ENCODE measurements at regions not wholly inside any gene's neighbourhood (a gene's known extent, or its start where the extent isn't known, plus 50 kb on each side); places are given as distances from the start of the nearest gene placed in this dataset.
"Not testable (repeated sequence)": the region's sequence is repeated elsewhere in the genome, so short reads cannot be mapped to it uniquely, and the experiment has no call there.

DNA sequence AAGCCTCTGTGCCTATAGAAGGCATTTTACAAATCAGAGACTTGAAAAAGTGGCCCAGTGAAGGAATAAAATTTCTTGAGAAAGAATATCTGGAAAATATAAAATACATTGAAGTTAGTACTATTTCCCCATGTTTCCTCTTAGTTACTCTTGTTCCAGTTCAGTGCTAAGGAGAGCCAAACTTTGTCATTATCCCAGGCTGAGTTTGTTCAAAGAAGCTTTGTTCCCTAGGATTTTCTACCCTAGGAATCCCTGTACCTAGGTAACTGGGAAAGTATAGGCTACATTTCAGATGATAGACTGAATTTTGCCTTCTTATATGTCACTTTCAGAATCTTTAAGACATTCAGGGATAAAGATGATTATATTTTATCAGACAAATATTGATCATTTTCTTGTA lies 1395.7 kb upstream of the MAP3K7 start:
- H3K4me1 Mint-ChIP-seq: no peaks in the 10 kb centered on the region
- no peaks in the 10 kb centered on the region for H3K27me3 Mint-ChIP-seq
- ATAC-seq: no peak
- DNase-seq: no peak
- H3K9me3 Mint-ChIP-seq: peaks cover 1 to 4% of the 10 kb centered on the region in 2 donors
- H3K27ac Mint-ChIP-seq: no peak overlapping the region
- no peak overlapping the region for H3K4me3 Mint-ChIP-seq

DNA sequence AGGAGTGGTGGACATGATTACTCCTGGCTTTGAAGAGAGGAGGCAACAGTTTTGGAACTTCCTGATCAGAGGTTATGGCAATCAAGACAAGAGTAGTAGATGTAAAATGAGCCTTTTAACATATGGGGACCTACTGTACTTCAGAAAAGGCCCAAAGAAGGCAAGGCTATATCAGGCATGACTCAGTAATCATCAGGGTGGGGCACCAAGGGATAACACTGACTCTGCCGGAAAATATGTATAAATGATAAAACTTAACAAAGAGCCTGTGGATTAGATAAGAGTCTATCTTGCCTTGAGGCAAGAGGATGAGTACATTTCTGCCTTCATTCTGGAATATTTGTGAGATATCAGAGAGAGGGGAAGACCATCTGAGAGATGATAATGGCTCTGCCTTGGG lies 1389.9 kb upstream of the MAP3K7 start:
- no peak overlapping the region for H3K4me3 Mint-ChIP-seq
- ATAC-seq: no peak
- no peaks in the 10 kb centered on the region for H3K27me3 Mint-ChIP-seq
- no peak for DNase-seq
- no peak overlapping the region for H3K27ac Mint-ChIP-seq
- no peaks in the 10 kb centered on the region for H3K4me1 Mint-ChIP-seq
- H3K9me3 Mint-ChIP-seq: peaks cover 9 to 30% of the 10 kb centered on the region in 2 donors

DNA sequence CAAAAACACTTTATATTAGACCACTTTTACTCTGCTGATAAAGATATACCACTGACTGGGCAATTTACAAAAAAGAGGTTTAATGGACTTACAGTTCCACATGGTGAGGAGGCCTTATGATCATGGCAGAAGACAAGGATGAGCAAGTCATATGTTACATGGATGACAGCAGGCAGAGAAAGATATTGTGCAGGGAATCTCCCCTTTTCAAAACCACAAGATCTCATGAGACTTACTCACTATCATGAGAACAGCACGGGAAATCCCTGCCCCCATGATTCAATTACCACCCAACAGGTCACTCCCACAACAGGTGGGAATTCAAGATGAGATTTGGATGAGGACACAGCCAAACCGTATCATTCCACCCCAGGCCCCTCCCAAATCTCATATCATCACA lies 1383.8 kb upstream of the MAP3K7 start:
- H3K4me1 Mint-ChIP-seq: no peaks in the 10 kb centered on the region
- no peaks in the 10 kb centered on the region for H3K27me3 Mint-ChIP-seq
- no peak overlapping the region for H3K4me3 Mint-ChIP-seq
- peaks cover 13 to 38% of the 10 kb centered on the region in 2 donors for H3K9me3 Mint-ChIP-seq
- ATAC-seq: no peak
- DNase-seq: no peak
- no peak overlapping the region for H3K27ac Mint-ChIP-seq

DNA sequence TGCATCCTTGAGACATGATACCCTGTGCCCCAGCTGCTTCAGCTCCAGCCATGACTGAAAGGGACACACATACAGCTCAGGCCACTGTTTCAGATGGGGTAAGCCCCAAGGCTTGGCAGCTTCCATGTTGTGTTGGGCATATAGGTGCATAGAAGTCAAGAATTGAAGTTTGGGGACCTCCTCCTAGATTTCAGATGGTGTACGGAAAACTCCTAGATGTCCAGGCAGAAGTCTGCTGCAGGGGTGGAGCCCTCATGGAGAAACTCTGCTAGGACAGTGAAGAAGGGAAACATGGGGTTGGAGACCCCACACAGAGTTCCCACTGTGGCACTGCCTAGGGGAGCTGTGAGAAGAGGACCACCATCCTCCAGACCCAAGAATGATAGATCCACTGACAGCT lies 1379.0 kb upstream of the MAP3K7 start:
- no peaks in the 10 kb centered on the region for H3K27me3 Mint-ChIP-seq
- no peaks in the 10 kb centered on the region for H3K4me1 Mint-ChIP-seq
- no peak overlapping the region for H3K27ac Mint-ChIP-seq
- DNase-seq: no peak
- no peak overlapping the region for H3K4me3 Mint-ChIP-seq
- ATAC-seq: no peak
- H3K9me3 Mint-ChIP-seq: peaks cover 14 to 28% of the 10 kb centered on the region in 2 donors

DNA sequence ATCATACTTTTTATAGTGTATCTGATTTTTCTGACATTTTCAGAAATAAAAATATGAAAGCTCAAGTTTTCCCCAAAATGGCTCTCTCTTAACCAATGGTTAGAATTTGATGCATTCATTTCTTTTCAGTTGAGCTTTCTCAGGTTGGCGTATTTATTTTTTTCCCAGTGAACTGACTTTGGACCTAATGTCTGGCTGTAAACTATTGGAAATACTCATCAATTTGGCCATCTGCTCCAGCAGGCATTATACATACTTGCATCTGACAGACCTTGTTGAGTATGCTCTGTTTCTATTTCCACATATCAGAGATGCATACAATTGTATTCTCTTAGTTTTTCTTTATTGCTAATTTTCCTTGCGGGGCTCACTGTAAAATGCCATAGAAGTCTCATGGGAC lies 1374.8 kb upstream of the MAP3K7 start:
- Mint-ChIP-seq H3K9me3 (peaks cover 10 to 17% of the 10 kb centered on the region in 2 donors), H3K4me1 (no peaks in the 10 kb centered on the region), H3K27me3 (no peaks in the 10 kb centered on the region), H3K4me3 (no peak overlapping the region), H3K27ac (no peak overlapping the region)
- no peak for ATAC-seq
- DNase-seq: no peak

DNA sequence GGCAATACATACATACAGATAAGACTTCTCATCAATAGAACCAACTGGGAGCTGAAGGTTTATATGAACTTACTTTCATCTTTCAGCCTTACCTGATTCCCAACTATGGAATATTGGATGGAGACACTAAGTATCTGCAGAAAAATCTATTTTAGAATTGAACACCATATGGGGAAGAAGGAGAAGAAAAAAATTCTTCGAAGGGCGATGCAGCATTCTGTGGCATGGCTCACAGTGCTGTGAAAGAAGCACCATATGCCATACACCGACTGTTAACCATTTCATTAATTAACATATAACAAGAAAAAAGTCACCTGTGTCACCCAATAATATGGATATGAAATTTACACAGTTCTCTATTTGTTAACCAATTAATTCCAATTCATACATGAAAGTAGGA lies 1374.4 kb upstream of the MAP3K7 start:
- no peaks in the 10 kb centered on the region for H3K4me1 Mint-ChIP-seq
- no peak for ATAC-seq
- H3K4me3 Mint-ChIP-seq: no peak overlapping the region
- H3K27me3 Mint-ChIP-seq: no peaks in the 10 kb centered on the region
- no peak overlapping the region for H3K27ac Mint-ChIP-seq
- peaks cover 6 to 13% of the 10 kb centered on the region in 2 donors for H3K9me3 Mint-ChIP-seq
- no peak for DNase-seq

DNA sequence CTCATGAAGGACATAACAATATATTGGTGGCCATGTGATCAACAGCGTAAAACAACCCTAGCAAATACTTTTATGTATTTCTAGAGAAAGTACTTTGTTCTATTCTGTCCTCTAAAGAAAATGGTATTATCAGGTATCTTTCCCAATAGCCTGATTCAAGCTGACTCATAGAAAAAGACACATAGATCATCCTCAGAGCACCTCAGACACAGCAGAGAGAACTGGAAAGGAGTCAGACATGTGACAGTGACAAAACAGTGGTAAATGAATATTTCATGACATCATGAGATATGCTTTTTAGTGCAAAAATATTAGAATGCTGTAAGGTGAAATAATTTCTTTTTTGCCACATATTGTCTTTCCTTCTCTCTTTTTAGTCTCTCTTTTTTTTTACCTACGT lies 1355.0 kb upstream of the MAP3K7 start:
- no peak for DNase-seq
- H3K4me1 Mint-ChIP-seq: no peaks in the 10 kb centered on the region
- no peak for ATAC-seq
- H3K9me3 Mint-ChIP-seq: peaks cover 6 to 29% of the 10 kb centered on the region in 2 donors
- H3K4me3 Mint-ChIP-seq: no peak overlapping the region
- H3K27me3 Mint-ChIP-seq: no peaks in the 10 kb centered on the region
- no peak overlapping the region for H3K27ac Mint-ChIP-seq

DNA sequence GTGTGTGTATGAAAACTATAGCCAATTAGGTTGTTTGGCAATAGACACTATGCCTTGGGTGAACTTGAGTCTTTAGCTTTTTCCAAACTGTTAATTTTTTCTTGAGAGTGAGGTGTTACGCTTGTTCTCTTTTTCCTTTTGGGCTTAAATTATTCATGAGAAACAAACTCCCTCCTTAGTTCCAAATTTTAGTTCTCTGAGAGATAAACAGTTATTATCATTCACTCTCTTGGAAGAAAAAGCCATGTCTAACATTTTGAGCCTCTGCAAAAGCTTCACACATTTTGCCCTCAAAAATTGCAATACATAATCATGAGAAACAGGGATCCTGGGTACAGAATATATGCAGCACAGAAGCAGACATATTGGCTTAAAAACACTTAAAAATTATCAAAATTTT lies 1353.9 kb upstream of the MAP3K7 start:
- ATAC-seq: no peak
- H3K4me1 Mint-ChIP-seq: no peaks in the 10 kb centered on the region
- peaks cover 4 to 29% of the 10 kb centered on the region in 2 donors for H3K9me3 Mint-ChIP-seq
- no peak overlapping the region for H3K27ac Mint-ChIP-seq
- H3K27me3 Mint-ChIP-seq: no peaks in the 10 kb centered on the region
- no peak for DNase-seq
- no peak overlapping the region for H3K4me3 Mint-ChIP-seq

DNA sequence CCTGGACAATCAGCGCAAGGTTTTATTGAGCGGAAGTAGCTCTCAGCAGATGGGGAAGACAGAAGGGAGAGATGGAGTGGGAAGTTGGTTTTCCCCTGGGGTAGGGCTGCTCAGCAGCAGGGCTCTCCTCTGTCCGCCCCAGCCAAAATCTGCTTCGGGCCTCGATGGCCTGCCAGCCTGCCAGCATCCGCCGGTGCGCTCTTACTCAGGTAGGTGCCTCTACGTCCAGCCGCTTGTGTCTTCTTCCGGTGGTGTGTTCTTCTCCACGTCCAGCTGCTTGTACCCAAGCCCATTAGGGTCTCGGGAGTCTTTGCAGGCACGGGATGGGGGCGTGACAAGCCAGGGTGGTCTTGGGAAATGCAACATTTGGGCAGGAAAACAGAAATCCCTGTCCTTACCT lies 1340.0 kb upstream of the MAP3K7 start:
- DNase-seq: no peak
- H3K9me3 Mint-ChIP-seq: peaks cover 9 to 14% of the 10 kb centered on the region in 2 donors
- ATAC-seq: no peak
- no peaks in the 10 kb centered on the region for H3K27me3 Mint-ChIP-seq
- no peak overlapping the region for H3K27ac Mint-ChIP-seq
- no peaks in the 10 kb centered on the region for H3K4me1 Mint-ChIP-seq
- no peak overlapping the region for H3K4me3 Mint-ChIP-seq

DNA sequence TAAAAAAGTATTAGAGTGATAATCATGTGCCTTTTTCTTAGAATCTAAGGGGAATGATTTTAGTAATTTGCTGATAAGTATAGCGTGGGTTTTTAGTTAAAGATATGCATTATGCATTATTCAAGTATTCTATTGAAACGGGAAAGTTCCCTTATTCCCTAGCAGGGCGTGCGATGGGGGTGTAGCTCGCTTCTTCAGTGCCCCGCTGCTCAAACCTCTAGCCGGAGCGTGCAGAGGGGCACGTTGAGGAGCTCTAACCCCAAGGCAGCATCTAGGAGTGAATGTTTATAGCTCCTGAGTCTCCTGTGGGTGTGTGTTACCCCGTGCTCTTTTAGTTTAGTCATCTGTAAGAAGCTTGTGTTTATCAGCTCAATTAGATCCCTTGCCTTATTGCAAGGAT lies 1339.5 kb upstream of the MAP3K7 start:
- Mint-ChIP-seq H3K27ac (no peak overlapping the region), H3K4me3 (no peak overlapping the region)
- ATAC-seq: no peak

DNA sequence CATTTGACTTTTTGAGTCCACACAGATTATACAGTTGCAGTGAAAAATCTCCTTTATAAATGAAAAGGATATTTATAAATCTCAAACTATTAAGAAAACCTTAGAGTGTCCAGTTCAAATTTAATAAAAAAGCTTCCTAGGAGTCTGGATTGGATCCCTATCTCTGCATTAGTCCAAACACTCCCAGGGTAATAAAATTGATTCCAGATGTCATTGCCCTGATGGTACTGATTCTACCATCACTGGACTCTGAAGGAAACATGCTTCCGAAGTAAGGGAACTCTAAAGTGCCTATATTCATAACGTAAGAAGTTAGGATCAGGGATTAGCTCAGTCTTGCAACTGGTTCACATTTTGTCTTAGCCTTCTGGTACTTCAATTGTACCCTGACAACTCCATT lies 1325.1 kb upstream of the MAP3K7 start:
- Mint-ChIP-seq H3K4me3 (no peak overlapping the region), H3K27me3 (no peaks in the 10 kb centered on the region), H3K9me3 (peaks cover 4 to 6% of the 10 kb centered on the region in 2 donors), H3K4me1 (no peaks in the 10 kb centered on the region), H3K27ac (no peak overlapping the region)
- ATAC-seq (no peak), DNase-seq (no peak)

More for the DNA sequence above, 1339.5 kb upstream of the MAP3K7 start:
- no peaks in the 10 kb centered on the region for H3K4me1 Mint-ChIP-seq
- H3K9me3 Mint-ChIP-seq: peaks cover 9 to 14% of the 10 kb centered on the region in 2 donors
- no peaks in the 10 kb centered on the region for H3K27me3 Mint-ChIP-seq
- DNase-seq: no peak

DNA sequence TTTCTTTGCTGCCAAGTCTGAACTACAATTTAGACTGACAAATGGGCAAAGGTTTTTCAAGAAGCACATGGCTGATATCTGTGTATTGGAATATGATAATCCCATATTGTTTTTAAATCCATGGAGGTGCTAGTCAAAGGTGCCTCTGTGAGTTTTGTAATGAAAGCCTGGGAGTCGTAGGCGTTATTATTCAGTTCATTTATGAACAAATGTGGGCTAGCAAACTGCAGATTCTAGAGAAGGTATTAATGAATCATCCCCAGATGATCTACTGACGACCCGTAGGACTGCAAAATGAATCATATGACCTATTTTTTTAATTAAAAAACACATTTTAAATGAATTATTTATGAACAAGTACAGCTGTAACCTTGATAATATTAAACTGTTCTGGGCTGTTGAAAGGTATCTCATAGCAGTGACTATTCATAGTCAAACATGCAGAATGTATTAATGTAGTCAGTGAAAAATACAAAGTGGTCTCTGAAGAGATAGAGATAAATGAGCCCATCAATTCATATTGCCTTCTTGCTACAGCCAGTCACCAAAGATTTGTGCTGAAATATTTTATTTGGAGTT lies 1317.8 kb upstream of the MAP3K7 start:
- no peak for DNase-seq
- ATAC-seq: no peak
- Mint-ChIP-seq H3K27me3 (no peaks in the 10 kb centered on the region), H3K4me3 (no peak overlapping the region), H3K4me1 (no peaks in the 10 kb centered on the region), H3K27ac (no peak overlapping the region), H3K9me3 (peaks cover 7 to 22% of the 10 kb centered on the region in 2 donors)

DNA sequence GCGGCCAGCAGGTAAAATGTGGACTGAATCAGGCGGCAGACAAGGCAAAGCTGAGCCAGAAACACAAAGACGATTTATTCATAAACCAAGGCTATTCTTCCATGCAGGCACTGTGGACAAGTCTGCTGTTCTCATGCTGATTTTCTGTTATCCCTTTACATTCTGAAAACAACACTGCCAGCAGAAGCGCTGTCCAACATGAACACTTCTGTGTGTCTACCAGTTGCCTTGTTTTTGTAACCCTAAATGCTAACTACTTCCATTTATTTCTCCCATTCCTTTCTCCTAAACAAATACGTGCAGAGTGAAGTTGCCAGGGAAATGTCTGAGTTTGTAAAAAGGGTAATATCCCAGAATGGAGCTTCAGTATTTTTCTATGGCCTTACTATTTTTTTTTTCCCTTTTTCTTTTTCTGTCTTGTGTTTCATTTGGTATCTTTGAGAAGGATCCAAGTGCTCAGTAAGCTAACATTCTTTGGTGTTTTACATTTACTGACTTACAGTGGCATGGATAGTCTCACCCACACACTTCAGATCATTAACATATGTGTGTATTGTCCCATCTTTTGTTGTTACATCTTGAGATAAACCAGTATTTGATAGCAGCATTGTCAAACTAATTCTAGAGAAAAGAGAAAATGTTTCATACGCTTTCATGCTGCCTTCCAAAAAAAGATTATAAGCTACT lies 1308.9 kb upstream of the MAP3K7 start:
- DNase-seq (no peak), ATAC-seq (no peak)
- H3K4me1 Mint-ChIP-seq: no peaks in the 10 kb centered on the region
- no peak overlapping the region for H3K4me3 Mint-ChIP-seq
- peaks cover 8 to 19% of the 10 kb centered on the region in 2 donors for H3K9me3 Mint-ChIP-seq
- no peaks in the 10 kb centered on the region for H3K27me3 Mint-ChIP-seq
- H3K27ac Mint-ChIP-seq: no peak overlapping the region

DNA sequence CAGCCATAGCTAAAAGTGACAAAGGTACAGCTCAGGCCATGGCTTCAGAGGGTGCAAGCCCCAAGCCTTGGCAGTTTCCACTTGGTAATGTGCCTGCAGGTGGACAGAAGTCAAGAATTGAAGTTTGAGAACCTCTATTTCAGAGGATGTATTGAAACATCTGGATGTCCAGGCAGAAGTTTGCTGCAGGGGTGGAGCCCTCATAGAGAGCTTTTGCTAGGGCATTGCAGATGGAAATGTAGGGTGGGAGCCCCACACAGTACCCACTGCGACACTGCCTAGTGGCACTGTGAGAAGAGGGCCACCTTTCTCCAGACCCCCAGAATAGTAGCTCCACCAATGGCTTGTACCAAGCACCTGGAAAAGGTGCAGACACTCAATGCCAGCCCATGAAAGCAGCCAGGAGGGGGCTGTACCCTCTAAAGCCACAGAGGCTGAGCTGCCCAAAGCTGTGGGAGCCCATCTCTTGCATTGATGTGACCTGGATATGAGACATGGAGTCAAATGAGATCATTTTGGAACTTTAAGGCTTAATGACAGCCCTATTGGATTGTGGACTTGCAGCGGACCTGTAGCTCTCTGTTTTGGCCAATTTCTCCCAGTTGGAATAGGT lies 1299.4 kb upstream of the MAP3K7 start:
- ATAC-seq (no peak), DNase-seq (no peak)
- H3K4me1 Mint-ChIP-seq: no peaks in the 10 kb centered on the region
- H3K9me3 Mint-ChIP-seq: peaks cover 22 to 40% of the 10 kb centered on the region in 2 donors
- H3K27me3 Mint-ChIP-seq: no peaks in the 10 kb centered on the region
- no peak overlapping the region for H3K27ac Mint-ChIP-seq
- H3K4me3 Mint-ChIP-seq: no peak overlapping the region

DNA sequence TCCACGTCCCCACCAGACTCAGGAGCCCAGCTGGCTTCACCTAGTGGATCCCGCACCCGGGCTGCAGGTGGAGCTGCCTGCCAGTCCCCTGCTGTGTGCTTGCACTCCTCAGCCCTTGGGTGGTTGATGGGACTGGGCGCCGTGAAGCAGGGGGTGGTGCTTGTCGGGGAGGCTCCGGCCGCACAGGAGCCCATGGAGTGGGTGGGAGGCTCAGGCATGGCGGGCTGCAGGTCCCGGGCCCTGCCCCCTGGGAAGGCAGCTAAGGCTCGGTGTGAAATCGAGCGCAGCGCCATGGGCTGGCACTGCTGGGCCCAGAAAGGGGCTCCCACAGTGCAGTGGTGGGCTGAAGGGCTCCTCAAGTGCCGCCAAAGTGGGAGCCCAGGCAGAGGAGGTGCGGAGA lies 1294.9 kb upstream of the MAP3K7 start:
- not testable (repeated sequence) for H3K27me3 Mint-ChIP-seq, H3K4me1 Mint-ChIP-seq, H3K27ac Mint-ChIP-seq, ATAC-seq, H3K4me3 Mint-ChIP-seq, DNase-seq
- H3K9me3 Mint-ChIP-seq: peaks cover 11 to 29% of the 10 kb centered on the region in 2 donors

DNA sequence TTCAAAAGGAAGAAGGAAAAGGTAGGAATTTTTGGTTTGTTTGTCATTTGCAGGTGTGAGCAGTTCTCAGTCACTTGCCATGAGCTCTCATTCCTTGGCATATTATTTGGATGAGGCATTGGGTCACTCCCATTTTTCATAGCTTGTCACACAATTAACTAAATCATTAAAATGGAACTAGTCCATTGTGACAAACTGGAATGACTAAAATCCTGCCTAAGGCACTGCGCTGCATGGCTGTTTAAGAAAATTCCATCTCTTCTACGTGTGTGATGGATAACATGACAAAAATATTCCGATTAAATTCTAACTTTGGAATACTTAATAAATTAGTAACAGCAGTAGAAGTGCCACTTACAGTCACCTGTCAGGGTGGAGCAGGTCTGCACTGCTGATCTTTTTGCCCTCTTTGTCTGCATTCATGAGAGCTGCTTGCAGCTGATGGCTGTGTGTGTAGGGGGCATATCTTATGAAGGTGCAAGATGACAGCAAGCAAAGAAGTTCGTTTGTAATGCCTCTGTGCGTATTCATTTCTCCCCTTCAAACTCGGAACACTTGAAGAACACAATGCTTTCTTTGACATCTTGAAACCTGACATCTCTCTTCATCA lies 1292.6 kb upstream of the MAP3K7 start:
- Mint-ChIP-seq H3K27ac (no peak overlapping the region), H3K27me3 (no peaks in the 10 kb centered on the region), H3K9me3 (peaks cover 0 to 14% of the 10 kb centered on the region in 2 donors), H3K4me1 (no peaks in the 10 kb centered on the region), H3K4me3 (no peak overlapping the region)
- ATAC-seq (no peak), DNase-seq (no peak)

Data from stimulated activated naive CD8-positive, alpha-beta T cell treated with anti-CD3 and anti-CD28 coated beads, Interleukin-15, amount 100 ng/mL, for 72 hours (primary cell).